ENCODE measurements at regions not wholly inside any gene's neighbourhood (a gene's known extent, or its start where the extent isn't known, plus 50 kb on each side); places are given as distances from the start of the nearest gene placed in this dataset.

DNA sequence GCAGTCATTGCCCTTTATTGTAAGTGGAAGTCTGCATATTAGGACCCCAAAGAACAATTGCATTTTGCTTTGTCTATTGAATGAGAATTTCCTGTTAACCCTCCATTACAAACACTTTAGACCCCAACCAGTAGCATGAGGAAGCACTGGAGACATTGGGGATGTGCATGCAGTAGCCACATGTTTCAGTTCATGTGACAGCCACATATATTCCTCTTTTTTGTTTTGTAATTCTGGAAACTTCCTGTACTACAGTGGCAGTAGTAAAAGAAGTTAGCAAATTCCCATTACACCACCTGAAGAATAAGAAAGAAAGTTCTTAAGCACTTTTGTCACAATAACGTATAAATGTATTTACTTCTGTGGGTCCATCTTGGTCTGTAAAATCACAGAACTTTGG, 281.1 kb upstream of the SLC14A2 start:
- TF ChIP-seq, protein P1, sequence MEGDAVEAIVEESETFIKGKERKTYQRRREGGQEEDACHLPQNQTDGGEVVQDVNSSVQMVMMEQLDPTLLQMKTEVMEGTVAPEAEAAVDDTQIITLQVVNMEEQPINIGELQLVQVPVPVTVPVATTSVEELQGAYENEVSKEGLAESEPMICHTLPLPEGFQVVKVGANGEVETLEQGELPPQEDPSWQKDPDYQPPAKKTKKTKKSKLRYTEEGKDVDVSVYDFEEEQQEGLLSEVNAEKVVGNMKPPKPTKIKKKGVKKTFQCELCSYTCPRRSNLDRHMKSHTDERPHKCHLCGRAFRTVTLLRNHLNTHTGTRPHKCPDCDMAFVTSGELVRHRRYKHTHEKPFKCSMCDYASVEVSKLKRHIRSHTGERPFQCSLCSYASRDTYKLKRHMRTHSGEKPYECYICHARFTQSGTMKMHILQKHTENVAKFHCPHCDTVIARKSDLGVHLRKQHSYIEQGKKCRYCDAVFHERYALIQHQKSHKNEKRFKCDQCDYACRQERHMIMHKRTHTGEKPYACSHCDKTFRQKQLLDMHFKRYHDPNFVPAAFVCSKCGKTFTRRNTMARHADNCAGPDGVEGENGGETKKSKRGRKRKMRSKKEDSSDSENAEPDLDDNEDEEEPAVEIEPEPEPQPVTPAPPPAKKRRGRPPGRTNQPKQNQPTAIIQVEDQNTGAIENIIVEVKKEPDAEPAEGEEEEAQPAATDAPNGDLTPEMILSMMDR (conservative IDR thresholded peaks at IDR 0.05; ENCODE audit: control insufficient read depth, insufficient read depth, low read depth, low read length) = no peak
- no peak for DNase-seq (ENCODE audit: low read depth)
- no peak overlapping the region for H3K4me3 ChIP-seq (ENCODE audit: control insufficient read depth, low read depth, low read length)

DNA sequence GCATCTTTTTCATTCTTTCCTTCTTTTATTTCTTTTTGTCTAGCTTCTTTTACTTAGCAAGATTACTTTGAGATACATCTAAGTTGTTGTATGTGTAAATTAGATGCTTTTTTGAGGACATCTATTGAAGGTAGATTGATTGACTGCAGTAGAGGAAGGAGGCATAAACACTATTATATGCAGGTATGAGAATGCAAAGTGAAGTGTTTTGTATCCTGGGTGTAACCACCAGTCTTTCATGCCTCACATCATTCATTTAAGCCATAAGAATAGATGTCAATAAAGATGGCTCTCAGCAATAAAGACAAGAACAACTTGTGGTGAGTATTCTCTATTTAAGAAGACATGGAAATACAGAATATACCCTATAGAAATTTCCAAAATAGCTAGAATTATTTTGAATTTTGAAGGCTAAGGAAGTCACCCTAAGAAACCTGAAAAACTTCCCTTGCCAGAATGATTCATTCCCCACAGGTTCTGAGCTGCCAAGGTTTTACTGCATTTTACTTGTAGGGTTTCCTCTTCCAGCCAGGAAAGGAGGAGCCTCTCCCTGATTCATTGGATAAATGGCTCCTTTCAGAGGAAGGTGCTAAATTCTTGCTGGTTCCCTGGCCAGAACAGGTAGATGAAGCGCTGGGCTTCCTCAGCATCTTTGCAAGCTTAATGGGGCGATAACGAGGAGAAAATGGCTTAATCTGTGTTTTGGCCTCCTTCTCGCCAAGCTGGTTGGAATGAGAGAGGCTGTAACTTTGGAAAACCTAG, 279.8 kb upstream of the SLC14A2 start:
- TF ChIP-seq, protein P1 (conservative IDR thresholded peaks at IDR 0.05; ENCODE audit: control insufficient read depth, insufficient read depth, low read depth, low read length) = no peak

DNA sequence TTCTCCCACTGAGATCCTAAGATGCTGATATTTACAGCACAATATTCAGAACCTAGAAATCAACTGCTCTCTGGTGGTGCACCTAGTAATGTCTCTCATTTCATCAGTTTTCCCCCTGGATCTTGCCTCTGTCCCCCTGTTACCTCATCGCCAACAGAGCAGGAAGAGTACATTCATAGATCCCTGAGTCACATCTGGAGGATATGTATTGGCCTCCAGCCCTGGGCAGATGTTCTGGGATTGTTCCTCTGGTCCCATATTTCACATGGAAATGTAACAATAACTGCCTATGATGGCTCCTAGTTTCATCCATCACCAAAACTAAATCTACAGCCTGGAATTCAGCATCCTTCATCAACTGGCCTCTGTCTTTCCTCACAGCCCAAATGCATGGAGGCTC, 278.8 kb upstream of the SLC14A2 start:
- H3K4me3 ChIP-seq (ENCODE audit: control insufficient read depth, low read depth, low read length) = no peak overlapping the region
- peak; percentile 56 for DNase-seq (ENCODE audit: low read depth)
- TF ChIP-seq, protein P1 (conservative IDR thresholded peaks at IDR 0.05; ENCODE audit: control insufficient read depth, insufficient read depth, low read depth, low read length) = no peak

More for the DNA sequence above, 279.8 kb upstream of the SLC14A2 start:
- H3K4me3 ChIP-seq (ENCODE audit: control insufficient read depth, low read depth, low read length) = no peak overlapping the region
- peak; percentile 50 for DNase-seq (ENCODE audit: low read depth)

DNA sequence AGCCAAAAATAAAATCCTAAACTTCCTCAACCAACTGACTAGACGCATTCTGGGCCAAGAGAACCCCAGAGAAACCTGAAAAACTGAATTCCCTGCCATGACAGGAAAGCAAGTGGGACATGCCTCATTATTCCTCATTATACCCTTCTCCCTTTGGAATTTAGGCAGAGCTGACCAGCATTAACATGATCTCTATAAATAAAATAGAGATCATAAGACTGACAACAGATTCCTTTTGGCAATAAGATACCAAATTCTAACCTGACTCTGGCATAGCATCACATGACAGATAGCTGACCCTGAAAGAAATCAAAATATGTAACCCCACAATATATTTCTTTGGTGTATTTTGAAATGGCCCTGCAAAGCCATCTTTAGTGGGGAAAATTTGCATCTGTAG, 277.8 kb upstream of the SLC14A2 start:
- DNase-seq (ENCODE audit: low read depth) = no peak
- TF ChIP-seq, protein P1 (conservative IDR thresholded peaks at IDR 0.05; ENCODE audit: control insufficient read depth, insufficient read depth, low read depth, low read length) = no peak
- H3K4me3 ChIP-seq (ENCODE audit: control insufficient read depth, low read depth, low read length) = no peak overlapping the region

DNA sequence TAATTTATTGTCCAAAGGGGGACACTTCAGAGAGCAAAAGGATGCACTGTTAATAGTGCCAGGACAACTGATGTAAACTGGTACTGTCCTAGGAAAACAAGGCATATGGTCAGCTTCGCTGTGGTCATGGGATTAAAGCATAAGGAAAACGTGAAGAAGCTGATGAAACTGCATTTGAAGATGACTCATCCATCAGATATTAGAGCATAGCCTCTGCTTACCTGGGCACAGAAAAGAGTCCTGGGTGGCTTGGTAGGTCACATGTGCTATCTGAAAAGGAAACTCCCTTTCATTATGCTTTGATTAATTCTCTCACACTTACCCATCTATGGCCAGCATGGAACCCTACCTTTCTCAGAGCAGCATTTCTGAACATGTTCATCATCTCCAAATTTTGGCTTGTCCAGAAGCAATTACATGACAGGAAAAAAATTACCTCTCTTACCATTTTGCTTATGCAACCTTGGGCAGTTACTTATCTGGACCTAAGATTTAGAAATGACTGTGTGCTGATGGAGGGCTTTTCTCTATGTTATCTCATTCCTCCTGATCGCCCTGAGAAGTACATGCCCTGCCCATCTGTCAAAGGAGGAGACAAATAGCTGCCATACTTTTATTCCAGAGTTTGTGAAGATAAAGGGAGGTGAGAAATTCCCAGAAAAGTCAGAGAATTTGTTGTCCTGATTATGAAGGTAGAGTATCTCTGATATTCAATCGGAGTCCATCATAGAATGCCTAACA, 275.3 kb upstream of the SLC14A2 start:
- no peak overlapping the region for H3K4me3 ChIP-seq (ENCODE audit: control insufficient read depth, low read depth, low read length)
- TF ChIP-seq, protein P1 (conservative IDR thresholded peaks at IDR 0.05; ENCODE audit: control insufficient read depth, insufficient read depth, low read depth, low read length) = no peak
- DNase-seq (ENCODE audit: low read depth) = no peak

DNA sequence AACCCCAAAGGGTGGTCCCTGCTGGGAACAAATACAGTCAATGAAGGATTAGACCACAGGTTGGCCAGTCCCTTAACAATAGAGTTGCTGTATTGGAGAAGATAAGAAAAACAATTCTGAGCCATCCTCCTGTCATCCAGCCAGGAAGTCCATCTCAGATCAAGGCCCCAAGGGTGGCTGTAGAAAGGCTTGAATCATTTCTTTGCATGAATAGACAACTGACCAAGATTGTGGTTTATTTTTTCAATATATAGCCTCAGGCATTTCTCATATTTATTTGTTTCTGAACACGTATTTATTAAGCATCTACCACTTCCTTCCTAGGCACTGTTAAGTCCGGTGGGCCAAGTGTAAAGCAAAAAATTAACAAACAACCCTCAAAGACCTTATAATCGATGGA, 274.4 kb upstream of the SLC14A2 start:
- DNase-seq (ENCODE audit: low read depth) = no peak
- H3K4me3 ChIP-seq (ENCODE audit: control insufficient read depth, low read depth, low read length) = no peak overlapping the region
- TF ChIP-seq, protein P1 (conservative IDR thresholded peaks at IDR 0.05; ENCODE audit: control insufficient read depth, insufficient read depth, low read depth, low read length) = no peak
